Adipocyte (in vitro differentiated cells): ENCODE measurements at regions not wholly inside any gene's neighbourhood (a gene's known extent, or its start where the extent isn't known, plus 50 kb on each side); places are given as distances from the start of the nearest gene placed in this dataset.
A peak's percentile ranks its signal among the peaks of the same experiment; 100 is the strongest.

Experiments used
- DNase-seq: peaks from one replicate; pipeline ENCODE4 v3.0.0-alpha.2; 2015; ENCODE audit warnings: low read depth
- H3K27me3 ChIP-seq: replicated peaks from 2 replicates; pipeline ENCODE4 v1.7.0; 2013; ENCODE audit warnings: mild to moderate bottlenecking, low read length, moderate library complexity; ENCODE audit not compliant: control insufficient read depth, insufficient read depth
- H3K36me3 ChIP-seq: 2 replicates; pipeline ENCODE4 v1.7.0; 2013; ENCODE audit warnings: low read length, mild to moderate bottlenecking, moderate library complexity; ENCODE audit not compliant: control insufficient read depth, insufficient read depth, severe bottlenecking
- H3K4me1 ChIP-seq: 2 replicates; pipeline ENCODE4 v1.7.0; 2013; ENCODE audit warnings: mild to moderate bottlenecking, low read length, moderate library complexity; ENCODE audit not compliant: control insufficient read depth, insufficient read depth
- H3K4me3 ChIP-seq: 2 replicates; pipeline ENCODE4 v1.7.0; 2013; ENCODE audit warnings: mild to moderate bottlenecking, low read length, moderate library complexity
- H3K9ac ChIP-seq: 2 replicates; pipeline ENCODE4 v1.7.0; 2013; ENCODE audit warnings: mild to moderate bottlenecking, low read length, moderate library complexity
- H3K9me3 ChIP-seq: 2 replicates; pipeline ENCODE4 v1.7.0; 2013; ENCODE audit warnings: mild to moderate bottlenecking, low read length, moderate library complexity; ENCODE audit not compliant: control insufficient read depth

DNA sequence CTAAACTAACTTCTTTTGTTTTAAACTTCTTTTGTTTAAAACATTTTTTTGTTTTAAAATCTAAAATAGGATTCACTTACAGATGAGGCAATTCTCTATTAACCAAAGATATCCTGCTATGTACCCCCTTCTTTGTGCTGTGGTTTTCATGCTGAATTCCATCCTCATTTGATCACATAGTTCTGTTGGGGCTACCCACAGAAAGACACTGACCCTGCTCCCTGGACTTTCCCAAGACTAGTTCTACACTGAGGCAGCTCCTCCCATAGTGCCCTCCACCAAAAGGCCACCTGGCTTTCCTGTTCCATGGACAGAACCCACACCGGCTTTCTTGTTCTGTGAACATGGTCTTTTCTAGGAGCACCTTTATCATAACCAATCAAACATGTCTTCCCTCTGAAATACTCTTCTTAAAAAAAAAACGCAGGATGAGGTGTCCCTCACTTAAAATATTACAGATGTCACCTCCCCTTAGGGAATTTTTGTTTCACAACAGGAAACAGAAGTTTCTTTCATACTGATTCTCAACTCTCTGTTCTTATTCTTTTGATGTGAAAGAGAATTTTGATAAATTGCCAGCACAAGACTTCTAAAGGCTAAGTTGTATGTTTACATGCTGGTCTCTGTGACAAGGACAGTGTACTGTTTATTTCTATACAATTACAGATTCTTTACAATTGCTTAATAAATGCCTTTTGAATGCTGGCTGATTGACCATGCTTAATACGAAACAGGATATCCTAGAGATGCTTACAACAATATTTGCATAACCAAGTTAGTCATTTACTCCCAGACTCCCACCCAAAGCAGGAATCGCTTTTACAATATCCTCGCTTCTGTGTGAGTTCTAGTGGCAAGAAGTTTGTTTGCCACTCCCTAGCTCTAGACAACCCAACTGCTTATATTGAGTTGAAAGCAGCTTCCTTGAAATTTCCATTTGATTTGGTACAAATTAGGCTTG lies 300.4 kb downstream of the DTWD2 start:
- peak; percentile 66 for DNase-seq
- Histone ChIP-seq H3K9ac (no peak overlapping the region), H3K4me3 (no peak overlapping the region)

GRCh38 chr5:118687100-118687499 lies 301.2 kb downstream of the DTWD2 start:
- no peaks in the 10 kb centered on the region for H3K4me1 ChIP-seq
- no peak overlapping the region for H3K9ac ChIP-seq
- H3K4me3 ChIP-seq = no peak overlapping the region
- DNase-seq = no peak
- H3K36me3 ChIP-seq = no peaks in the 10 kb centered on the region
- H3K9me3 ChIP-seq = no peaks in the 10 kb centered on the region
- H3K27me3 ChIP-seq = no peaks in the 10 kb centered on the region

More for the DNA sequence above, 300.4 kb downstream of the DTWD2 start:
- H3K9me3 ChIP-seq = no peaks in the 10 kb centered on the region
- H3K4me1 ChIP-seq = no peaks in the 10 kb centered on the region
- H3K27me3 ChIP-seq = no peaks in the 10 kb centered on the region
- H3K36me3 ChIP-seq = no peaks in the 10 kb centered on the region

- no peak overlapping the region for H3K9ac ChIP-seq
- no peaks in the 10 kb centered on the region for H3K27me3 ChIP-seq
- no peak for DNase-seq
- no peaks in the 10 kb centered on the region for H3K9me3 ChIP-seq
- peaks cover under 1% of the 10 kb centered on the region for H3K4me1 ChIP-seq
- no peak overlapping the region for H3K4me3 ChIP-seq
- H3K36me3 ChIP-seq = no peaks in the 10 kb centered on the region
Measured at GRCh38 chr5:118681655-118682054, 306.7 kb downstream of the DTWD2 start.

- Histone ChIP-seq H3K4me1 (peaks cover 8% of the 10 kb centered on the region), H3K9me3 (peaks cover 3% of the 10 kb centered on the region), H3K27me3 (no peaks in the 10 kb centered on the region), H3K4me3 (no peak overlapping the region), H3K36me3 (no peaks in the 10 kb centered on the region), H3K9ac (no peak overlapping the region)
- peak; percentile 6 for DNase-seq
Measured at GRCh38 chr5:118679264-118679940, 308.9 kb downstream of the DTWD2 start.

- Histone ChIP-seq H3K36me3 (no peaks in the 10 kb centered on the region), H3K4me3 (no peak overlapping the region), H3K9me3 (peaks cover 10% of the 10 kb centered on the region), H3K27me3 (no peaks in the 10 kb centered on the region), H3K4me1 (peaks cover 8% of the 10 kb centered on the region), H3K9ac (no peak overlapping the region)
- no peak for DNase-seq
Measured at GRCh38 chr5:118678746-118679145, 309.6 kb downstream of the DTWD2 start.

GRCh38 chr5:118675247-118675646 lies 313.1 kb downstream of the DTWD2 start:
- no peaks in the 10 kb centered on the region for H3K27me3 ChIP-seq
- peaks cover 17% of the 10 kb centered on the region for H3K9me3 ChIP-seq
- H3K36me3 ChIP-seq = no peaks in the 10 kb centered on the region
- H3K9ac ChIP-seq = peak overlapping the region; percentile 57
- DNase-seq = no peak
- H3K4me1 ChIP-seq = peaks cover 8% of the 10 kb centered on the region
- peak overlapping the region; percentile 39 for H3K4me3 ChIP-seq

DNA sequence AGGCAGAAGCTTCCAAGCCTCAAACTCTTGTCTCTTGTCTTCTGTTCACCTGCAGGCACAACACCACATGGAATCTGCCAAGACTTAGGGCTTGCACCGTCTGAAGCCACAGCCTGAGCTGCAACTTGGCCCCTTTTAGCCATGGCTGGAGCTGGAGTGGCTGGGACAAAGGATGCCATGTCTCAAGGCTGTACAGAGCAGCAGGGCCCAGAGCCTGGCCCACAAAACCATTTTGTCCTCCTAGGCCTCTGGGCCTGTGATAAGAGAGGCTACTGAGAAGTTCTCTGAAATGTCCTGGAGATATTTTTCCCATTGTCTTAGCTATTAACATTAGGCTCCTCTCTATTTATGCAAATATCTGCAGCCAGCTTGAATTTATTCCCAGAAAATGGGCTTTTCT lies 330.8 kb downstream of the DTWD2 start:
- H3K4me3 ChIP-seq = no peak overlapping the region
- H3K9me3 ChIP-seq = peaks cover 22% of the 10 kb centered on the region
- DNase-seq = no peak
- no peaks in the 10 kb centered on the region for H3K27me3 ChIP-seq
- H3K9ac ChIP-seq = no peak overlapping the region
- no peaks in the 10 kb centered on the region for H3K36me3 ChIP-seq
- H3K4me1 ChIP-seq = no peaks in the 10 kb centered on the region

DNA sequence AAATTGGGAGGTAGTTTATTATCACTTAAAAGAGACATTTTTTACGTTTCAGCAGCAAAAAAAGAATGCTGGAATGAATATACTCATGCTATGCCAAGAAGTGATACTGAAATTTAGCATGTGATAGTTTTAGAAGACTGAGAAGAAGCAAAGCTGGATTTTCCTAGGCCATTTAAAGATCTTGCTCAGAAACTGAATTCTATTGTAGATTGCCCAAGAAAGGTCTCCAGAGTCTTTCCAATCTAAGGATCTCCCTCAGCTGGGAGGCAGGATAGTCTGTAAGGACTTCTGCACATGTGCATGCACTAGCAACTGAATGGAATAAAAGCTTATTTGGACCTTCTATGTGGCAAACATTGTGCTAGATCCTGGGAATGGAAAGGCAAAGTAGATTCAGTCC lies 334.5 kb downstream of the DTWD2 start:
- no peaks in the 10 kb centered on the region for H3K4me1 ChIP-seq
- no peaks in the 10 kb centered on the region for H3K27me3 ChIP-seq
- H3K36me3 ChIP-seq = no peaks in the 10 kb centered on the region
- H3K4me3 ChIP-seq = no peak overlapping the region
- no peak overlapping the region for H3K9ac ChIP-seq
- H3K9me3 ChIP-seq = peaks cover 22% of the 10 kb centered on the region
- no peak for DNase-seq

DNA sequence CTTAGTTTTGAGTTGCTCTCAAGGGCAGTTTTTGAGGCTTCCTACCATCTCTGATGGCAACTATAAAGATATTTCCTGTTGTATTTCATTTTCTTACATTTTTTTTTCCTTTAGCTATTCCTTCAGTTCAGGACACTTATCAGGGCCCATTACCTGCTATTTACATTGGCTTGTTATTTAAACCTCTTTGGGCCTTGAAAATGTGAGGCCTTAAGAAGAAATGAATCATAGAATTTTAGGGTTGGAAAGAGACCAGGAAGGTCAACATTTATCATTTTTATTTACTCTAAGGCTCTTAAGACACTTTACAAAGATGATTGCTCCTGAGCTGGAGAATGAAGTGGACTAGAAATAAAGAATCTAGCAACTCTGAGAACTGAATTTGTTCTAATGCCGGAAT lies 335.2 kb downstream of the DTWD2 start:
- Histone ChIP-seq H3K9me3 (peaks cover 17% of the 10 kb centered on the region), H3K27me3 (no peaks in the 10 kb centered on the region), H3K36me3 (no peaks in the 10 kb centered on the region), H3K4me3 (no peak overlapping the region), H3K4me1 (no peaks in the 10 kb centered on the region), H3K9ac (no peak overlapping the region)
- DNase-seq = no peak

DNA sequence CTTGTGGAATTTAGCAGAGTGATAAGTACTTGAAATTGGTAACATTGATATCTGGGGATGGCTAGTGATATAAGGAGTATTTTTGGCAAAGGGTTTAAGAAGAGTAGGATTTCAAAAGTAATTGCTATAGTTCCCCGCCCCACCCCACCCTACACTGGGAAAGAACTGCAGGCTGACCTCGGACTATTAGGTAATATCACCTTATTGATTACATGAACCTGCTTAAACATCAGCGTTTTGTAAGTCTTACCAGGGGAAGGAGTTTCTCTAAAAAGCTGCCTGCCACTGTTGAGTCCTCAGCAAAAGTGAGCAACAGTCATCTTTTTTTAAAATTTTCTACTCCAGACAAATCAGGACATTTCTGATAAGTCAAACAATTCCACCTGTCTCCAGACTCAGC lies 337.3 kb downstream of the DTWD2 start:
- no peaks in the 10 kb centered on the region for H3K27me3 ChIP-seq
- H3K9me3 ChIP-seq = no peaks in the 10 kb centered on the region
- H3K9ac ChIP-seq = no peak overlapping the region
- H3K36me3 ChIP-seq = no peaks in the 10 kb centered on the region
- DNase-seq = no peak
- H3K4me1 ChIP-seq = no peaks in the 10 kb centered on the region
- no peak overlapping the region for H3K4me3 ChIP-seq

- H3K9me3 ChIP-seq = no peaks in the 10 kb centered on the region
- no peak overlapping the region for H3K4me3 ChIP-seq
- H3K27me3 ChIP-seq = no peaks in the 10 kb centered on the region
- no peaks in the 10 kb centered on the region for H3K4me1 ChIP-seq
- DNase-seq = no peak
- H3K36me3 ChIP-seq = no peaks in the 10 kb centered on the region
- no peak overlapping the region for H3K9ac ChIP-seq
Measured at GRCh38 chr5:118647587-118647986, 340.8 kb downstream of the DTWD2 start.
